Stomach (tissue), 8 donors: ENCODE measurements at regions not wholly inside any gene's neighbourhood (a gene's known extent, or its start where the extent isn't known, plus 50 kb on each side); places are given as distances from the start of the nearest gene placed in this dataset.
"Not testable (repeated sequence)": the region's sequence is repeated elsewhere in the genome, so short reads cannot be mapped to it uniquely, and the experiment has no call there.

Source experiments
- DNase-seq, 2 donors: peaks; one replicate each; pipeline versions ENCODE4 v3.0.0 to v3.0.0-alpha.2; 2013 to 2019
- H3K27ac ChIP-seq, 5 donors: fragments of 200-600 bp in 4 of 5; sonication (generic) in 4 of 5; one replicate each; pipeline ENCODE4 v1.5.1; 2013 to 2019; ENCODE audit warnings: mild to moderate bottlenecking in 1 of 5, moderate library complexity in 1 of 5
- H3K27me3 ChIP-seq, 3 donors: fragments of 200-600 bp; sonication (generic); one replicate each; pipeline ENCODE4 v1.5.1; 2017 to 2019; ENCODE audit warnings: mixed run types in 1 of 3
- H3K36me3 ChIP-seq, 4 donors: fragments of 200-600 bp; sonication (generic); 1 replicate in 3 of 4; 2 replicates in 1 of 4; pipeline ENCODE4 v1.5.1; 2016 to 2019
- H3K4me1 ChIP-seq, 4 donors: fragments of 200-600 bp; sonication (generic); one replicate each; pipeline ENCODE4 v1.5.1; 2016 to 2019
- H3K4me3 ChIP-seq, 4 donors: fragments of 200-600 bp; sonication (generic) in 3 of 4; one replicate each; pipeline ENCODE4 v1.5.1; 2016 to 2019; ENCODE audit warnings: mild to moderate bottlenecking in 1 of 4
- H3K9me3 ChIP-seq, 4 donors: fragments of 200-600 bp; sonication (generic); one replicate each; pipeline ENCODE4 v1.5.1; 2016 to 2019
- EP300 ChIP-seq: sonication (generic); formaldehyde crosslinking; IDR thresholded peaks from one replicate; pipeline ENCODE4 v1.6.1; 2017; ENCODE audit warnings: antibody characterized with exemption
- POLR2A ChIP-seq, 4 donors: fragments of 450-650 bp; IDR thresholded peaks; one replicate each; pipeline ENCODE4 v1.6.1; 2016; ENCODE audit warnings: antibody characterized with exemption in 4 of 4, control low read depth in 2 of 4, mild to moderate bottlenecking in 1 of 4, moderate library complexity in 1 of 4
- POLR2AphosphoS5 ChIP-seq, 3 donors: sonication (generic); formaldehyde crosslinking; IDR thresholded peaks; one replicate each; pipeline ENCODE4 v1.6.1; 2016; ENCODE audit warnings: antibody characterized with exemption in 3 of 3
- WGBS, 5 donors: extraction: QIAGEN DNeasy Blood & Tissue Kit in 3 of 5; methylation state at CpG; one replicate each; pipeline versions ENCODE4 v1.1.5 to v1.1.7; 2013 to 2018; 5-methylcytosine and 5-hydroxymethylcytosine counted together
- intact Hi-C: fragments of 100-400 bp; cut with DNase I; formaldehyde crosslinking; loops from one replicate; pipeline ENCODE4 v1.15.1; 2023; ENCODE audit warnings: low total_unique reads
- TF ChIP-seq, protein P1 (sequence below), 7 experiments: fragments of 450-650 bp in 4 of 7; fragments of 200-600 bp in 3 of 7; sonication (generic) in 3 of 7; IDR thresholded peaks; one replicate each; pipeline ENCODE4 v1.5.1; 2016 to 2019; ENCODE audit warnings: antibody characterized with exemption in 7 of 7, control low read depth in 2 of 7, mild to moderate bottlenecking in 1 of 7
- donor health status: healthy with polysubstance abuse.
- donor health status: Bipolar disorder and iron deficiency.
- donor health status: healthy.

DNA sequence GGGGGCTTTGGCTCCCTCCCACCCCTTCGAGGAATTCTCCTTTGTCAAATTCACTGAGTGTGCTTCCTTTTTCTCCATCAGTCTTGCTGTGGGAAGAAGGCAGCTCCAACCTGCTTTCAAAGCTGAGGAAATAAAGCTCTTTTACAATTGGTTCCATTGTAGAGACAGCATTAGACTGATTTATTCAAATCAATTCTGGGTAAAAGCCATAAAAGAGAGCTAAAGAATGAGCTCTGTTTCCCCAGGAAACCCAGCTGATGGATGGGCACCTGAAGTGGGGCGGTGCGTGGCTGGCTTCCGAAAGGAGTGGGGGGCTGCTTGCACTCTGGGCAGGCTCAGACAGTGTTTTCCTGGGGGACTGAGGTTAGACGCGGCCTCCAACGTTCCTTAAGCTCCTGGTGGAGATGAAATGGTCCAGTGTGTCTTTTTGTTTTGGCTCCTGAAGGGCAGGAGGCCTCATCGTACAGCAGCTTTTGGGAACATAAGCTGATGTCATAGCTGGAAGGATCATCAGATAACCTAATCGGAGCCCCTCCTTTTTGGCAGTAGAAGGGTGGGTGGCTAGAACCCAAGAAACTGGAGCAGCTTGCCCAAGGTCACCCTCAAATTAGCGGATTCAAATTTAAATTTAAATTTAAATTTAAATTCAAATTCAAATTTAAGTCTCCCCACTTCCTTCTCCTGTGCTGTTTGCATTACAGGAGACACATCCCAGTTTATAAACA is 128.5 kb upstream of the EEF2KMT start:
- H3K4me3 ChIP-seq: no peak overlapping the region
- no peak for DNase-seq
- H3K36me3 ChIP-seq: no peaks in the 10 kb centered on the region
- no peak overlapping the region for H3K27ac ChIP-seq
- TF ChIP-seq, protein P1, sequence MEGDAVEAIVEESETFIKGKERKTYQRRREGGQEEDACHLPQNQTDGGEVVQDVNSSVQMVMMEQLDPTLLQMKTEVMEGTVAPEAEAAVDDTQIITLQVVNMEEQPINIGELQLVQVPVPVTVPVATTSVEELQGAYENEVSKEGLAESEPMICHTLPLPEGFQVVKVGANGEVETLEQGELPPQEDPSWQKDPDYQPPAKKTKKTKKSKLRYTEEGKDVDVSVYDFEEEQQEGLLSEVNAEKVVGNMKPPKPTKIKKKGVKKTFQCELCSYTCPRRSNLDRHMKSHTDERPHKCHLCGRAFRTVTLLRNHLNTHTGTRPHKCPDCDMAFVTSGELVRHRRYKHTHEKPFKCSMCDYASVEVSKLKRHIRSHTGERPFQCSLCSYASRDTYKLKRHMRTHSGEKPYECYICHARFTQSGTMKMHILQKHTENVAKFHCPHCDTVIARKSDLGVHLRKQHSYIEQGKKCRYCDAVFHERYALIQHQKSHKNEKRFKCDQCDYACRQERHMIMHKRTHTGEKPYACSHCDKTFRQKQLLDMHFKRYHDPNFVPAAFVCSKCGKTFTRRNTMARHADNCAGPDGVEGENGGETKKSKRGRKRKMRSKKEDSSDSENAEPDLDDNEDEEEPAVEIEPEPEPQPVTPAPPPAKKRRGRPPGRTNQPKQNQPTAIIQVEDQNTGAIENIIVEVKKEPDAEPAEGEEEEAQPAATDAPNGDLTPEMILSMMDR (IDR thresholded peaks at IDR 0.05): no peak
- TF ChIP-seq POLR2AphosphoS5 (IDR thresholded peaks at IDR 0.05) (no peak), POLR2A (IDR thresholded peaks at IDR 0.05) (no peak), EP300 (no peak)
- H3K4me1 ChIP-seq: no peaks in the 10 kb centered on the region
- H3K9me3 ChIP-seq: peaks cover 0 to 4% (median 0%) of the 10 kb centered on the region in 4 donors
- intact Hi-C loops: no loop called here
- peaks cover 0 to 54% (median 3%) of the 10 kb centered on the region in 3 donors for H3K27me3 ChIP-seq
- WGBS, 5 donors: 44 to 54% (median 50%) methylated on average over 10 of the region's 10 CpGs

GRCh38 chr16:5222761-5223160 is 125.2 kb upstream of the EEF2KMT start:
- 78 to 89% (median 87%) methylated on average over 4 of the region's 4 CpGs for WGBS, 5 donors
- TF ChIP-seq EP300 (no peak), POLR2AphosphoS5 (IDR thresholded peaks at IDR 0.05) (no peak), POLR2A (IDR thresholded peaks at IDR 0.05) (no peak)
- TF ChIP-seq, protein P1 (IDR thresholded peaks at IDR 0.05): no peak

DNA sequence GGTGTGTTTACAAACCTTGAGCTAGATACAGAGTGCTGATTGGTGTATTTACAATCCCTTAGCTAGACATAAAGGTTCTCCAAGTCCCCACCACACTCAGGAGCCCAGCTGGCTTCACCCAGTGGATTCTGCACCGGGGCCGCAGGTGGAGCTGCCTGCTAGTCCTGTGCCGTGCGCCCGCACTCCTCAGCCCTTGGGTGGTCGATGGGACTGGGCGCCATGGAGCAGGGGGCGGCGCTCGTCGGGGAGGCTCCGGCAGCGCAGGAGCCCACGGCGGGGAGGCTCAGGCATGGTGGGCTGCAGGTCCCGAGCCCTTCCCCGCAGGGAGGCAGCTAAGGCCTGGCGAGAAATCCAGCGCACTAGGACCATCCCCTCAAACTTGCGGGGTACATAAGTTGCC is 124.2 kb upstream of the EEF2KMT start:
- 91 to 95% (median 94%) methylated on average over 15 to 20 of the region's 20 CpGs for WGBS, 5 donors
- H3K27me3 ChIP-seq: peaks cover 0 to 42% (median 8%) of the 10 kb centered on the region in 3 donors
- intact Hi-C loops: not testable (repeated sequence)

More at GRCh38 chr16:5222761-5223160, 125.2 kb upstream of the EEF2KMT start:
- no peaks in the 10 kb centered on the region for H3K36me3 ChIP-seq
- intact Hi-C loops: no loop called here
- H3K4me1 ChIP-seq: no peaks in the 10 kb centered on the region
- no peaks in the 10 kb centered on the region for H3K9me3 ChIP-seq
- no peak overlapping the region for H3K27ac ChIP-seq
- H3K4me3 ChIP-seq: no peak overlapping the region
- DNase-seq: no peak
- H3K27me3 ChIP-seq: peaks cover 0 to 39% (median 3%) of the 10 kb centered on the region in 3 donors

DNA sequence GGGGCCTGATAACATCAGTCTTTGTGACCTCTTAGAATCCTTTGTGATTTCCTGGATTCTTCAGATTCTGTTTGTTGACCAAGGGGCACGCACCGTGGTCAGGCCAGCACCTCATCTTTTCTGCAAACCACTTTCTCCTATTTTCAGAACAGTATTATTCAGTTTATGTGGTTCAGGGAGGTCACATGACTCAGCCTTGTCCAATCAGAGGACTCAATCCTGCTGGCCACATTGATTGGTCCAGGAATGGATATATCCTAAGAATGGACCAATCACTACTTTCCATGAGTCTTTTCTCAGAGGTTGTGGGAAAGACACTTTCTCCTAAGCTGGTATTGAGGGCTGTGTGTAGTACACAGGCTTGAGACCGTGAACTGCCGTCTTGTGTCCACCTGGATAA is 123.1 kb upstream of the EEF2KMT start:
- no peaks in the 10 kb centered on the region for H3K9me3 ChIP-seq
- no peak overlapping the region for H3K27ac ChIP-seq
- intact Hi-C loops: no loop called here
- DNase-seq: no peak
- no peak overlapping the region for H3K4me3 ChIP-seq
- WGBS, 5 donors: 78 to 87% (median 81%) methylated on average over 4 of the region's 4 CpGs
- no peak for TF ChIP-seq POLR2AphosphoS5 (IDR thresholded peaks at IDR 0.05)
- TF ChIP-seq, protein P1 (IDR thresholded peaks at IDR 0.05): no peak
- no peak for TF ChIP-seq EP300
- H3K4me1 ChIP-seq: no peaks in the 10 kb centered on the region
- no peaks in the 10 kb centered on the region for H3K36me3 ChIP-seq
- peaks cover 0 to 47% (median 10%) of the 10 kb centered on the region in 3 donors for H3K27me3 ChIP-seq

More for the DNA sequence above, 124.2 kb upstream of the EEF2KMT start:
- not testable (repeated sequence) for H3K36me3 ChIP-seq, H3K4me3 ChIP-seq, H3K9me3 ChIP-seq, DNase-seq, H3K4me1 ChIP-seq, H3K27ac ChIP-seq

GRCh38 chr16:5216441-5217080 is 119.0 kb upstream of the EEF2KMT start:
- Histone ChIP-seq H3K27ac (no peak overlapping the region), H3K4me3 (no peak overlapping the region), H3K9me3 (peaks cover 0 to 7% (median 7%) of the 10 kb centered on the region in 4 donors), H3K27me3 (peaks cover 0 to 60% (median 10%) of the 10 kb centered on the region in 3 donors), H3K36me3 (no peaks in the 10 kb centered on the region), H3K4me1 (no peaks in the 10 kb centered on the region)
- no peak for DNase-seq
- TF ChIP-seq, protein P1 (IDR thresholded peaks at IDR 0.05): no peak
- TF ChIP-seq POLR2A (IDR thresholded peaks at IDR 0.05): no peak
- intact Hi-C loops: no loop called here
- WGBS, 5 donors: 67 to 85% (median 77%) methylated on average over 4 of the region's 4 CpGs
